ENCODE measurements at regions not wholly inside any gene's neighbourhood (a gene's known extent, or its start where the extent isn't known, plus 50 kb on each side); places are given as distances from the start of the nearest gene placed in this dataset.

- no peak overlapping the region for H3K4me3 ChIP-seq (replicated peaks in 1 of 3; ENCODE audit: low read depth in 2 of 3, low read length in 3 of 3)
- WGBS (ENCODE audit: insufficient coverage) = no CpG with 5 or more reads among the region's 5 CpGs
- H3K36me3 Mint-ChIP-seq = no peaks in the 10 kb centered on the region
- no peaks in the 10 kb centered on the region for H4K20me1 ChIP-seq (ENCODE audit: insufficient read depth, low read length)
- no peaks in the 10 kb centered on the region for H3K4me1 Mint-ChIP-seq
- H3K79me2 ChIP-seq (ENCODE audit: insufficient read depth, low read length) = no peaks in the 10 kb centered on the region
- H3K9me3 ChIP-seq (replicated peaks in 1 of 2; ENCODE audit: control insufficient read depth in 1 of 2, insufficient read depth in 1 of 2, low read length in 2 of 2) = peaks cover 0 to 5% of the 10 kb centered on the region in 2 donors
- H3K27me3 Mint-ChIP-seq (ENCODE audit: low read depth in 3 of 3) = no peaks in the 10 kb centered on the region
- TF ChIP-seq CTCF (IDR thresholded peaks at IDR 0.05) = no peak
- H3K4me3 Mint-ChIP-seq = no peak overlapping the region
- intact Hi-C loops (cut with micrococcal nuclease) = no loop called here
- H3K4me2 ChIP-seq (replicated peaks; ENCODE audit: extremely low read depth, low read length, poor library complexity, severe bottlenecking) = no peak overlapping the region
- H3K4me1 ChIP-seq (ENCODE audit: control insufficient read depth in 1 of 2, insufficient read depth in 2 of 2, low read length in 2 of 2) = no peaks in the 10 kb centered on the region
- no peaks in the 10 kb centered on the region for H3K36me3 ChIP-seq (replicated peaks in 1 of 2; ENCODE audit: control insufficient read depth in 1 of 2, insufficient read depth in 2 of 2, low read length in 2 of 2)
- DNase-seq = no peak
- H3K27me3 ChIP-seq (ENCODE audit: control insufficient read depth in 2 of 2, insufficient read depth in 2 of 2, low read length in 2 of 2) = no peaks in the 10 kb centered on the region
- H2AFZ ChIP-seq (ENCODE audit: insufficient read depth, low read depth, low read length, poor library complexity, severe bottlenecking) = no peak overlapping the region
- H3K9me3 Mint-ChIP-seq = peaks cover 0 to 2% (median 0%) of the 10 kb centered on the region in 7 donors
- H3K9ac ChIP-seq (ENCODE audit: insufficient read depth, low read length, poor library complexity, severe bottlenecking) = no peak overlapping the region
- no peak overlapping the region for H3K27ac ChIP-seq (ENCODE audit: low read depth in 1 of 2, low read length in 2 of 2)
- H3K27ac Mint-ChIP-seq = no peak overlapping the region
These were observed 118.3 kb upstream of the GRIK2 start for GRCh38 chr6:101275251-101275650.

- no peak for TF ChIP-seq CTCF (IDR thresholded peaks at IDR 0.05)
- Histone ChIP-seq H3K4me3 (replicated peaks in 1 of 3; ENCODE audit: low read depth in 2 of 3, low read length in 3 of 3) (no peak overlapping the region), H2AFZ (ENCODE audit: insufficient read depth, low read depth, low read length, poor library complexity, severe bottlenecking) (no peak overlapping the region), H3K4me1 (ENCODE audit: control insufficient read depth in 1 of 2, insufficient read depth in 2 of 2, low read length in 2 of 2) (no peaks in the 10 kb centered on the region), H3K27ac (ENCODE audit: low read depth in 1 of 2, low read length in 2 of 2) (no peak overlapping the region), H3K79me2 (ENCODE audit: insufficient read depth, low read length) (no peaks in the 10 kb centered on the region), H3K9me3 (replicated peaks in 1 of 2; ENCODE audit: control insufficient read depth in 1 of 2, insufficient read depth in 1 of 2, low read length in 2 of 2) (peaks cover 0 to 5% of the 10 kb centered on the region in 2 donors), H3K27me3 (ENCODE audit: control insufficient read depth in 2 of 2, insufficient read depth in 2 of 2, low read length in 2 of 2) (no peaks in the 10 kb centered on the region), H4K20me1 (ENCODE audit: insufficient read depth, low read length) (no peaks in the 10 kb centered on the region), H3K36me3 (replicated peaks in 1 of 2; ENCODE audit: control insufficient read depth in 1 of 2, insufficient read depth in 2 of 2, low read length in 2 of 2) (no peaks in the 10 kb centered on the region), H3K4me2 (replicated peaks; ENCODE audit: extremely low read depth, low read length, poor library complexity, severe bottlenecking) (no peak overlapping the region), H3K9ac (ENCODE audit: insufficient read depth, low read length, poor library complexity, severe bottlenecking) (no peak overlapping the region)
- no peak for DNase-seq
- Mint-ChIP-seq H3K4me1 (no peaks in the 10 kb centered on the region), H3K36me3 (no peaks in the 10 kb centered on the region), H3K27me3 (ENCODE audit: low read depth in 3 of 3) (no peaks in the 10 kb centered on the region), H3K9me3 (peaks cover 0 to 2% (median 0%) of the 10 kb centered on the region in 7 donors), H3K4me3 (no peak overlapping the region), H3K27ac (no peak overlapping the region)
- intact Hi-C loops (cut with micrococcal nuclease) = no loop called here
These were observed 117.4 kb upstream of the GRIK2 start for GRCh38 chr6:101276066-101276465.

Measured in CD14-positive monocyte (primary cell).